ENCODE measurements at regions not wholly inside any gene's neighbourhood (a gene's known extent, or its start where the extent isn't known, plus 50 kb on each side); places are given as distances from the start of the nearest gene placed in this dataset.

DNA sequence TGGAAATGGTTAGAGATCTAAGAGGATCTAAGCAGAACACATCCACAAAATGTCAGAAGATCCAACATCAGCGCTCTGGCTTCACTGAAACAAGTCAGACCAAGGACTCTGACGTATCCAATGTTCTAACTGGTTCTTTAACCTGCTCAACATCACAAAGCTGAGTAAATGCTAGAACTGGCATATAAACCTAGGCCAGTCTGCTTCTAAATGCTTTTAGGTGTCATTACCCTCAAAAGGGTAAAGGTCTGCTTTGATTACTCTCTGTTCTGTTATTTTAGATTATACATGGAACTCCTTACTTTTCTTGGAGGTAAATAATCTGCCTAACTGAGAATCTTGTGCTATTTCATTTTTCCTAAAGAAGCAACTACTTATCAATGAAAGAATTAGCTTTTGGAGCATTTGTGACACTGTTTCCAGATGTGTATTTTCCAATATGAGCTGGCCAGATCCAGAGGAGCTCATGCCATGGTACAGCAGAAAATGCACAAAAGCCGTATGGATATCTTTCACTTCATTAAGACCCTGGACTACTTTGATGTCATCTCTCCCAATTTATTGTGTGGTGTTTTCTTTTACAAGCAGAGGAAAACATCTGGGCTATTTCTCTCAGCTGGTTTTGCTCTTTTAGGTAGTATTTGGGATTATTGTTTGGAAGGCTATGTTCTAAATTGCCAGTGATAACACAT is 123.5 kb downstream of the RASGEF1B start:
- no peak overlapping the region for H3K4me3 ChIP-seq (ENCODE audit: low read depth, low read length)
- TF ChIP-seq, protein P1, sequence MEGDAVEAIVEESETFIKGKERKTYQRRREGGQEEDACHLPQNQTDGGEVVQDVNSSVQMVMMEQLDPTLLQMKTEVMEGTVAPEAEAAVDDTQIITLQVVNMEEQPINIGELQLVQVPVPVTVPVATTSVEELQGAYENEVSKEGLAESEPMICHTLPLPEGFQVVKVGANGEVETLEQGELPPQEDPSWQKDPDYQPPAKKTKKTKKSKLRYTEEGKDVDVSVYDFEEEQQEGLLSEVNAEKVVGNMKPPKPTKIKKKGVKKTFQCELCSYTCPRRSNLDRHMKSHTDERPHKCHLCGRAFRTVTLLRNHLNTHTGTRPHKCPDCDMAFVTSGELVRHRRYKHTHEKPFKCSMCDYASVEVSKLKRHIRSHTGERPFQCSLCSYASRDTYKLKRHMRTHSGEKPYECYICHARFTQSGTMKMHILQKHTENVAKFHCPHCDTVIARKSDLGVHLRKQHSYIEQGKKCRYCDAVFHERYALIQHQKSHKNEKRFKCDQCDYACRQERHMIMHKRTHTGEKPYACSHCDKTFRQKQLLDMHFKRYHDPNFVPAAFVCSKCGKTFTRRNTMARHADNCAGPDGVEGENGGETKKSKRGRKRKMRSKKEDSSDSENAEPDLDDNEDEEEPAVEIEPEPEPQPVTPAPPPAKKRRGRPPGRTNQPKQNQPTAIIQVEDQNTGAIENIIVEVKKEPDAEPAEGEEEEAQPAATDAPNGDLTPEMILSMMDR (IDR thresholded peaks at IDR 0.05; ENCODE audit: low read depth, low read length, missing control alignments): no peak
- no peak for DNase-seq (ENCODE audit: low read depth)

DNA sequence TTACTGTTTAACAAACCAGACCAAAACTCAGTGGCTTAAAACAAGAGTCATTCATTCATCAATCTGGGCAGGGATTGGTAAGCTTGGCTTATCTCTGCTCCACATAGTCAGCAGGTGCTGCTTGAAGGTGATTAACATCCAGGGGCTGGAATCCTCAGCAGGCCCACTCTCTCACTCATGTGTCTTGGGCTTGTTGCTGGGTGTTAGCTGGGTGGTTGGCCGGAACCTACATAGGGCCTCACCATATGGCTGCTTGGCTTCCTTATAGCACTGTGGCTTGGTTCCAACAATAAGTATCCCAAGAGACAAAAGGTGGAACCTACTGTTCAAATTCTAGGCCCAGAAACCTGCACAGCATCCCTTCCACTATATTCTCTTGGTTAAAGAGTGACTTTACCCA is 125.0 kb downstream of the RASGEF1B start:
- no peak for DNase-seq (ENCODE audit: low read depth)
- TF ChIP-seq, protein P1 (IDR thresholded peaks at IDR 0.05; ENCODE audit: low read depth, low read length, missing control alignments): no peak
- no peak overlapping the region for H3K4me3 ChIP-seq (ENCODE audit: low read depth, low read length)

DNA sequence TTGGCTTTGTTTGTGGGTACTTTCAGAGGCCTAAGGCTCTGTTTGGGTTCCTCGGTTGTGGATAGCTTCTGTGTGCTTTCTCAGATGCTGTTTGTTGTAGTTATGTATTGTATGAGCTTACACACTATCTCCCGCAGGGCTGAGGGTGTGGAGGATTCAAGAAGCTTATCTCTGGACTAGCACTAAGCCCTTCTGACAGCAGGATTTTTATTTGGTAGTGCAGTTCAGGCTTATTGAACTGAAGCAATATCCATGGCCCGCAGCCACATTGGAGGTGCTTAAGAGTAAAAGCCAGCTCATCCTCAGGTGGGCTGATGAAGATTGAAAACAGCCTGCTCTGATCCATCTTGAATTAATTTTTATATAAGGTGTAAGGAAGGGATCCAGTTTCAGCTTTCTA is 128.2 kb downstream of the RASGEF1B start:
- no peak for DNase-seq (ENCODE audit: low read depth)
- TF ChIP-seq, protein P1 (IDR thresholded peaks at IDR 0.05; ENCODE audit: low read depth, low read length, missing control alignments): no peak
- H3K4me3 ChIP-seq (ENCODE audit: low read depth, low read length): no peak overlapping the region

DNA sequence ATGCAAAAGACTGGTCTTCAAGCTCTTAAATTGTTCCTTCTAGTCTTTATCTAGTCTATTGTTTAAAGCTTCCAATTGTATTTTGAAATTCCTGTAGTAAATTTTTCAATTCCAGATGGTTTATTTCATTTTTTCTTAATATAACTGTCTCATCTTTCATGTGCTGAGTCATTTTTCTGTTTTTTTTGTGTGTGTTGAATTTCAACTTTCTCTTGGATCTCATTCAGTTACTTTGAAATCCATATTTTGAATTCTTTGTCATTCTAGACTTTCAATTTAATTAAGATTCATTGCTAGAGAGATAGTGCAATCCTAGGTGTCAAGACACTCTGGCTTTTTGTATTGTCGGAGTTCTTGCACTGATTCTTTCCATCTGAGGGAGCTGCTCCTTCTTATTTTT is 128.0 kb upstream of the PRKG2 start:
- TF ChIP-seq, protein P1 (IDR thresholded peaks at IDR 0.05; ENCODE audit: low read depth, low read length, missing control alignments): no peak
- H3K4me3 ChIP-seq (ENCODE audit: low read depth, low read length): no peak overlapping the region
- DNase-seq (ENCODE audit: low read depth): no peak

DNA sequence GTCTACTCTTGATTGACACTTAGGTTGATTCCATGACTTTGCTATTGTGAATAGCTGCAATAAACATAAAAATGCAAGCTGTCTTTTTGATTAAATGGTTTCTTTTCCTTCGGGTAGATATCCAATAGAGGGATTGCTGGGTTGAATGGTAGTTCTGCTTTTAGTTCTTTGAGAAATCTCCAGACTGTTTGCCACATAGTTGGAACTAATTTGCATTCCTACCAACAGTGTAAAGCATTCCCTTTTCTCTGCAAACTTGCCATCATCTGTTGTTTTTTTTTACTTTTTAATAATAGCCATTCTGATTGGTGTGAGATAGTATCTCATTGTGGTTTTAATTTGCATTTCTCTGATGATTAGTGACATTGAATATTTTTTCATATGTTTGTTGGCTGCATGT is 122.2 kb upstream of the PRKG2 start:
- no peak for DNase-seq (ENCODE audit: low read depth)
- TF ChIP-seq, protein P1 (IDR thresholded peaks at IDR 0.05; ENCODE audit: low read depth, low read length, missing control alignments): no peak
- no peak overlapping the region for H3K4me3 ChIP-seq (ENCODE audit: low read depth, low read length)

DNA sequence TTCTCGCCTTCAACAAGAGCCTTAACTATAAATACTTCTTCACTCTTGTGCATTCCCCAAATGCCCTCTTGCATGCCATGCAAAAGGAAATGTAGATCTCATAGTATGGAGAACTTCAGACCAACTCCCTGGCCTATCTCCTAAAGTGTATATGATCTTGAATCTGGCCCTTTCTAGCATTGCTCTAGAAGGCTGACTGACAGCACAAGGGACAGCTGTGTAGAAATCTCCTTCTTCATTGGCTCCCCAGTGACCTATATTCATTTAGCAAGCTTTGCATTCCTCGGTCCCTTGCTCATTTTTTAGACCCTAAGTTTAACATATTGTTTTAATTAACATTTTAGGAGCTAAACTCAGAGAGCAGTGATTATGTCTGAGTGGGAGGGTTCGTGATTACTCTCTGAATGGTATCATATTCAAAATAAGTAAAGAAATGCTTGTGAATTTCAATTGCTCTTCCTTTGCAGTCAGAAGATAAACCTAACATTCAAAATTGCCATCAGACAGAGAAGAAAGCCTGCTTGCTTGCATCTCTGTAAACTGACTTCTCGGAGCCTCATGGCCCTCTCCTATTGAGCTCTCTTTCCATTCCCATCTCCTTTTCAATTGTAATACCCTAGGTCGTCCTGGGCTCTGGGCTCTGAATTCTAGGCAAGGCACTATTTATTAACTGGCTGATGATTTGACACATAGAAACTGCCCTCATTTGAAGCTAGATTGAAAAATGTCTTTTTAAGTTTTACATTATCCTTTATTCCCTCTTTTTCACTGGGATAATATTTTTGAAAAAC is 120.3 kb upstream of the PRKG2 start:
- no peak overlapping the region for H3K4me3 ChIP-seq (ENCODE audit: low read depth, low read length)
- TF ChIP-seq, protein P1 (IDR thresholded peaks at IDR 0.05; ENCODE audit: low read depth, low read length, missing control alignments): no peak
- DNase-seq (ENCODE audit: low read depth): no peak

All from GM12864 (cell line).